Prostate gland (tissue), 2 donors: ENCODE measurements at regions not wholly inside any gene's neighbourhood (a gene's known extent, or its start where the extent isn't known, plus 50 kb on each side); places are given as distances from the start of the nearest gene placed in this dataset.

ENCODE experiments used
- DNase-seq: peaks from one replicate; pipeline ENCODE4 v3.0.0-alpha.2; 2019; ENCODE audit warnings: low spot score
- H3K27ac ChIP-seq, 2 donors: fragments of 200-600 bp; sonication (generic); 2 replicates each; pipeline ENCODE4 v1.5.1; 2017 to 2019
- H3K27me3 ChIP-seq: fragments of 200-600 bp; sonication (generic); replicated peaks from 2 replicates; pipeline ENCODE4 v1.5.1; 2019; ENCODE audit not compliant: insufficient read depth
- H3K36me3 ChIP-seq, 2 donors: fragments of 200-600 bp; sonication (generic); 1 replicate in 1 of 2; 2 replicates in 1 of 2; pipeline versions ENCODE4 v1.5.1 to v1.8.1; 2017 to 2019
- H3K4me1 ChIP-seq: fragments of 200-600 bp; sonication (generic); replicated peaks from 2 replicates; pipeline ENCODE4 v1.5.1; 2019
- H3K4me3 ChIP-seq, 2 donors: fragments of 200-600 bp; sonication (generic); 2 replicates each; pipeline ENCODE4 v1.5.1; 2017 to 2019
- H3K9me3 ChIP-seq: fragments of 200-600 bp; sonication (generic); 2 replicates; pipeline ENCODE4 v1.5.1; 2017
- POLR2A ChIP-seq: fragments of 450-650 bp; IDR thresholded peaks from one replicate; pipeline ENCODE4 v1.6.1; 2016; ENCODE audit warnings: antibody characterized with exemption, mild to moderate bottlenecking
- POLR2AphosphoS5 ChIP-seq: sonication (generic); formaldehyde crosslinking; IDR thresholded peaks from one replicate; pipeline ENCODE4 v1.6.1; 2017; ENCODE audit warnings: antibody characterized with exemption
- WGBS: methylation state at CpG from one replicate; pipeline ENCODE4 v1.1.5; 2018; 5-methylcytosine and 5-hydroxymethylcytosine counted together
- intact Hi-C: fragments of 100-400 bp; cut with DNase I; formaldehyde crosslinking; loops from one replicate; pipeline ENCODE4 v1.14.2; 2022
- TF ChIP-seq, protein P1 (sequence below), 4 experiments: fragments of 200-600 bp in 2 of 4; fragments of 450-650 bp in 2 of 4; sonication (generic) in 2 of 4; IDR thresholded peaks; 1 replicate in 3 of 4; 2 replicates in 1 of 4; pipeline ENCODE4 v1.5.1; 2016 to 2019; ENCODE audit warnings: antibody characterized with exemption in 4 of 4, mild to moderate bottlenecking in 2 of 4, moderate library complexity in 2 of 4

DNA sequence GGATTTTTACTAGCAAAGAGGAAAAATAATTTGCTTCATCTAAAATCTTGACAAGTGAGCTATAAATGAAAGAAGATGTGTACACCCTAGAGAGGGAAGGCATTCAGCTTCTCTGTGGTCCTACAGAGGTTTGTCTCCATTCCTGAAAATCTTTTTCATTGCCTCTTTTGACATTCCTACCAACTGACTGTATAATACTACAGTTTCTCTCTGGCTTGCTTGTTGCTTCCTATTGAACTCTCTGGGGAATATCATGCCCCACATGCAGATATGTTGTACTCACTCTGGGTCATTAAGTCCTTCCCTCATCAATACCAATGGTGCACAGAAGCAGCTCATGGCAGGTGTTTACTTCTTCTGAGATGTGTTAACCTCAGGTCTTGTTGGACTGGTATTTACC lies 371.2 kb upstream of the PLXNA2 start:
- Histone ChIP-seq H3K4me3 (no peak overlapping the region), H3K27me3 (no peaks in the 10 kb centered on the region), H3K4me1 (no peaks in the 10 kb centered on the region), H3K9me3 (no peaks in the 10 kb centered on the region), H3K36me3 (no peaks in the 10 kb centered on the region), H3K27ac (no peak overlapping the region)
- no peak for TF ChIP-seq POLR2A
- TF ChIP-seq, protein P1, sequence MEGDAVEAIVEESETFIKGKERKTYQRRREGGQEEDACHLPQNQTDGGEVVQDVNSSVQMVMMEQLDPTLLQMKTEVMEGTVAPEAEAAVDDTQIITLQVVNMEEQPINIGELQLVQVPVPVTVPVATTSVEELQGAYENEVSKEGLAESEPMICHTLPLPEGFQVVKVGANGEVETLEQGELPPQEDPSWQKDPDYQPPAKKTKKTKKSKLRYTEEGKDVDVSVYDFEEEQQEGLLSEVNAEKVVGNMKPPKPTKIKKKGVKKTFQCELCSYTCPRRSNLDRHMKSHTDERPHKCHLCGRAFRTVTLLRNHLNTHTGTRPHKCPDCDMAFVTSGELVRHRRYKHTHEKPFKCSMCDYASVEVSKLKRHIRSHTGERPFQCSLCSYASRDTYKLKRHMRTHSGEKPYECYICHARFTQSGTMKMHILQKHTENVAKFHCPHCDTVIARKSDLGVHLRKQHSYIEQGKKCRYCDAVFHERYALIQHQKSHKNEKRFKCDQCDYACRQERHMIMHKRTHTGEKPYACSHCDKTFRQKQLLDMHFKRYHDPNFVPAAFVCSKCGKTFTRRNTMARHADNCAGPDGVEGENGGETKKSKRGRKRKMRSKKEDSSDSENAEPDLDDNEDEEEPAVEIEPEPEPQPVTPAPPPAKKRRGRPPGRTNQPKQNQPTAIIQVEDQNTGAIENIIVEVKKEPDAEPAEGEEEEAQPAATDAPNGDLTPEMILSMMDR (IDR thresholded peaks at IDR 0.05) = no peak
- TF ChIP-seq POLR2AphosphoS5 = no peak
- intact Hi-C loops = no loop called here
- DNase-seq = no peak

DNA sequence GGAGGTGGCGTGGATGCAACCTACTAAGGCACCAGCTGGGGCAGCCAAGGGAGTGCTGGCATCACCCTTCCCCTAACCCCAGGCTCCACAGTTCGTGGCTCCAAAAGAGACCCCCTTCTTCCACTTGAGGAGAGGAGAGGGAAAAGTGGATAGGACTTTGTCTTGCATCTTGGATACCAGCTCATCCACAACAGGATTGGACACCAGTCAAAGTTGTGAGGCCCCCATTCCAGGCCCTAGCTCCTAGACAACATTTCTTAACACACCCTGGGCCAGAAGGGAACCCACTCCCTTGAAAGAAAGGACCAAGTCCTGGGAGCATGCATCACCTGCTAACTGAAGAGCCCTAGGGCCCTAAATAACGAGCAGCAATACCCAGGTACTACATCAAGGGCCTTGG lies 372.6 kb upstream of the PLXNA2 start:
- Histone ChIP-seq H3K4me3 (no peak overlapping the region), H3K27ac (no peak overlapping the region), H3K9me3 (no peaks in the 10 kb centered on the region), H3K4me1 (no peaks in the 10 kb centered on the region), H3K36me3 (no peaks in the 10 kb centered on the region), H3K27me3 (no peaks in the 10 kb centered on the region)
- TF ChIP-seq POLR2AphosphoS5 (no peak), POLR2A (no peak)
- TF ChIP-seq, protein P1 (IDR thresholded peaks at IDR 0.05) = no peak
- WGBS = 95% methylated on average over 3 of the region's 3 CpGs
- intact Hi-C loops = no loop called here
- DNase-seq = no peak

DNA sequence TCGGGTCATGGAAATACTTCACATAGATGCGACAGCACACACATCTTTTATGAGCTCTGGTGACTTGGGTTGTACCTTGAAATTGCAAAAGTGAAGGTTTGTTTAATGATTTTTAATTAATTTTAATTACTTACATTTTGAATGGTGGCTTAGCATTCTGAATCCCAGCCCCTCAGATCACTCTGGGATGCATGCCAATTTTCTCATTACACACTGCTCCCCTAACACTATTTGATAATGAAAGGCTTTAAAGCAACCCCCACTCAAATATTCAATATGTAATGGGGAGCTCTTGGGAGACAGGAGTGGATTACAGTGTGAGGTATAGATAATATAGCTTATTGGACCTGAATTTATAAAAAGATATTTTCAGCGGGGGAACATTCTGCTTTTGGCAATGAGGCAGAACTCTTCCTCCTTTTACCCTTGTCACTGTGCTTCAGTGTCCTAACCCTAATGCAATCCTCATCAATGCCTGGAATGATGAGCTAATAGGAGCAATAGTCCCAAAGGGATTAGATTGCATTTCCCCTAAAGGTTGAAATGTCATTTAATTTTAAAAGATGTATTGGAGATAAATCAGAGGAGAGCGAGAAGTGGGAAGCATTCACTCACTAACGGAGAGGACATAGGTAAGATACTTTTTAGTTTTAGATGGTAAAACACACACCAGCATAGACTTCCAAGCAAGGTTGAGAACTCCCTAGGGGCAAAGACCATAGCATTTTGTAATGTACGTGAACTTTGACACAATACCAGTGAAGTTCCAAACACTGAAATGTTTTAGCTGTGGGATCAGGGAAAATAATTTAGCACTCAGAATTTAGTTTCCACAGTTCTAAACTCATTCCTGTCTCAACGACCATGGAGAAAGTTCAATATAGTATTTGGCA lies 384.1 kb upstream of the PLXNA2 start:
- H3K4me3 ChIP-seq = no peak overlapping the region
- no peaks in the 10 kb centered on the region for H3K4me1 ChIP-seq
- no peaks in the 10 kb centered on the region for H3K9me3 ChIP-seq
- DNase-seq = no peak
- no peaks in the 10 kb centered on the region for H3K27me3 ChIP-seq
- WGBS = 85% methylated on average over 7 of the region's 7 CpGs
- intact Hi-C loops = no loop called here
- no peaks in the 10 kb centered on the region for H3K36me3 ChIP-seq
- no peak for TF ChIP-seq POLR2A
- no peak overlapping the region for H3K27ac ChIP-seq

DNA sequence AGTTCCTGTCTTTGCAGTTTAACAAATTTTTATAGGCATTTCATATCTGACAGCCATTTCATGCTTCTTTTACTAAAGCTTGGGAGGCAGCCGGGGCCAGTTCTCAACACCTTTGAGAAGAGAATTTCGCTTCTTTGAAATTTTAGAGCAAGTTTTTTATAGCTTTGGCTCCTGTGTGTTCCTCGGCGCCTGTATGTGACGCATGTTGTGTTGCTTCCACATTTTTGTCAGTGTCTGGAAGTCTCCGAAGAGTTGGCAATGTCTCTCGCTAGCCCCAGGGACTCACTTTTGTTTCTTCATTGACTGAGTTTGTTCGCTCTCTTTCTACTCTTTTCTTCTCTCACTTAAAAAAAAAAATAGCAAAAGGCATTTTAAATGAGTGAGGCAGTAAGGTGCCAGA lies 386.9 kb upstream of the PLXNA2 start:
- DNase-seq = no peak
- TF ChIP-seq, protein P1 (IDR thresholded peaks at IDR 0.05) = no peak
- no peak for TF ChIP-seq POLR2A
- no peak for TF ChIP-seq POLR2AphosphoS5
- no peak overlapping the region for H3K4me3 ChIP-seq

DNA sequence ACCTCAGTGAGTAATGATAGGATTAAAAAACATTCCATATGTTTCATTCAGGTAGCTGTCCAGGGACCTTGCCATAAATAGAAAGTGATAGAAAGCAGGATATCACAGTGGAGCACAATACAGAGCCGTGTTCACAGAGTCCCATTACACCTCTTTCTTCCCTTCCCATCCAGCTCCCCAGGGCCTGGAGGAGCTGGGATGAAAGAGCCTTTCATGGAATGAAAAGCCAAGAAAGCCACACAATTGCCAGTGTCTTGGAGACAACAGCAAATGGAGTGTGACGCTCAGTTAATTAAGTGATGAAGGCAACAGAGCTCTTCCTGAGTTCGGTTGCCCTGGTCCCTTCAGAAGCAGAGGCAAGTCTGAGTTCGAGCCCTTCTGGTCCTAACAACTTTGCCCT lies 387.3 kb upstream of the PLXNA2 start:
- Histone ChIP-seq H3K9me3 (no peaks in the 10 kb centered on the region), H3K4me3 (no peak overlapping the region), H3K27me3 (no peaks in the 10 kb centered on the region), H3K27ac (no peak overlapping the region), H3K36me3 (no peaks in the 10 kb centered on the region), H3K4me1 (no peaks in the 10 kb centered on the region)
- intact Hi-C loops = no loop called here
- TF ChIP-seq, protein P1 (IDR thresholded peaks at IDR 0.05) = no peak
- TF ChIP-seq POLR2A = no peak
- TF ChIP-seq POLR2AphosphoS5 = no peak
- no peak for DNase-seq
- 60% methylated on average over 4 of the region's 4 CpGs for WGBS

More for the DNA sequence above, 386.9 kb upstream of the PLXNA2 start:
- WGBS = 33% methylated on average over 8 of the region's 8 CpGs
- Histone ChIP-seq H3K27me3 (no peaks in the 10 kb centered on the region), H3K36me3 (no peaks in the 10 kb centered on the region), H3K4me1 (no peaks in the 10 kb centered on the region), H3K9me3 (no peaks in the 10 kb centered on the region), H3K27ac (no peak overlapping the region)
- intact Hi-C loops = no loop called here
